NCI-H2081 (cell line): ENCODE measurements at regions not wholly inside any gene's neighbourhood (a gene's known extent, or its start where the extent isn't known, plus 50 kb on each side); places are given as distances from the start of the nearest gene placed in this dataset.
"Not testable (repeated sequence)": the region's sequence is repeated elsewhere in the genome, so short reads cannot be mapped to it uniquely, and the experiment has no call there.

Experiments used
- DNase-seq, 2 experiments: peaks; one replicate each; lab custom pipeline; 2025; lab: John Stamatoyannopoulos, UW

DNA sequence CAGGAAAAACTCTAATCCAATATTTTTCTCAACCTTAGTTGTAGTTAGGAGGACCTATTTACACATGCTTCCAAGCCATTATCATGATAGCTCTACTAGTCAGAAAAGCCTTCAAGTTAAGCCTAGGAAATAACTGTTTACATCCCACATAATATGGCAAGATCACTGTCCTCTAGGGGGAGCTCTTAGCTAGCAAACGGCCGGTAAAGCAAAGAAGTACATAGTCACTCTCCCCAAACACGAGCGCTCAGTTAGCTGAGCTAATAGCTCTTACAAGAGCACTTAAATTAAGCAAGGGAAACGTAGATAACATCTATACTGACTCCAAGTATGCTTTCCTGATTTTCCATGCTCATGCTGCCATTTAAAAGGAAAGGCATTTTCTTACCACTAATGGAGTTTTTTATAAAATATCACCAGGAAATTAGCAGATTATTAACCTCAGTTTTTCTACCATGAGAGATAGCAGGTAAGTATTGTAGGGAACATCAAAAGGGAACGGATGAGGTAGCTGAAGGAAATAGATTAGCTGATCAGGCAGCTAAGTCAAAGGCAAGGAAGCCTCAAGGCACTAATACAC is 100.6 kb upstream of the PABPC3 start:
- DNase-seq, result peak; percentile 69 to 83

DNA sequence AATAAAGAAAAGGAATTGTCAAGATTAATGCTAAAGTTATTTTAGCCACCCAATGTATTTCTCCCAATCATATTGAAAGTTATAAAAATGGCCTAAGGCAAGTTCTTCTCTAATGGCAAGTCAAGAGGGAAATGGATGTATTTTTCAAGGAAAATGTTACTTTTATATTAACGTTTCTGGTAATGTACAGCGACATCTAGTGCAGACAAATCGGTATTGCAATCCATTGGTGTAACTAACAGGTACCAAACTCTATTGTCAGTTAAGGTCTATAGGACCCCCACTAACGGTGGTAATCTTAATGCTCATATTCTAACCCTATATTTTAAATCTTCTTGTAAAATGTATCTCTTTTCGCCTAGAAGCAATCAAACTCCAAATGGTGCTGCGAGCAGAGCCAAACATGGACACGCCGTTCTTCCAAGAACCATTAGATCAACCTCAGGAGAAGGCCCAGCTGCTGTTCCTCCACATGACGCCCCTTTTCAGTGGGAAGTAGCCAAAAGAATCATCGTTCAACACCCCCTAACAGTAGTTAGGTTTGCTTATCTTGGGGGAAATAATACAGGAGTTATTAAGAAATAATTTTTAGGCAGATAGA is 98.5 kb upstream of the PABPC3 start:
- peak; percentile 25 to 45 for DNase-seq

DNA sequence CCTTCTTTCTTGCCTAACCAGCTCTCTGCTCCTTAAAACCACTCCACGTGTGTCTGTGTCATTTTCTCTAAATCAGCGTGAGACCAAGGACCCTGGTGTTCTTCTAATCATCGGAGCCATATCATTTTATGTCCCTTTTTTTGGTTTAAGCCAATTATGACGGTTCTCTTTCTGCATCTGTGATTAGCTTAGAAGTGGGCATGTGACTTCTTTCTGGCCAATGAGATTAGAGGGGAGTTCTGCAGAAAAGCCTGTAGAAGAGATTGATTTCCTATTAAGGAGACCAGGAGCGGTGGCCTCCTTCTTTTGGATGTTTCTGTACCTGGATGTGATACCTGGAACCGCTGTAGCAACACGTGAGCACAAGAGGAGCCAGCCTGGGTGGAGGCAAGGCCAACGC is 97.5 kb upstream of the PABPC3 start:
- DNase-seq, result no peak

DNA sequence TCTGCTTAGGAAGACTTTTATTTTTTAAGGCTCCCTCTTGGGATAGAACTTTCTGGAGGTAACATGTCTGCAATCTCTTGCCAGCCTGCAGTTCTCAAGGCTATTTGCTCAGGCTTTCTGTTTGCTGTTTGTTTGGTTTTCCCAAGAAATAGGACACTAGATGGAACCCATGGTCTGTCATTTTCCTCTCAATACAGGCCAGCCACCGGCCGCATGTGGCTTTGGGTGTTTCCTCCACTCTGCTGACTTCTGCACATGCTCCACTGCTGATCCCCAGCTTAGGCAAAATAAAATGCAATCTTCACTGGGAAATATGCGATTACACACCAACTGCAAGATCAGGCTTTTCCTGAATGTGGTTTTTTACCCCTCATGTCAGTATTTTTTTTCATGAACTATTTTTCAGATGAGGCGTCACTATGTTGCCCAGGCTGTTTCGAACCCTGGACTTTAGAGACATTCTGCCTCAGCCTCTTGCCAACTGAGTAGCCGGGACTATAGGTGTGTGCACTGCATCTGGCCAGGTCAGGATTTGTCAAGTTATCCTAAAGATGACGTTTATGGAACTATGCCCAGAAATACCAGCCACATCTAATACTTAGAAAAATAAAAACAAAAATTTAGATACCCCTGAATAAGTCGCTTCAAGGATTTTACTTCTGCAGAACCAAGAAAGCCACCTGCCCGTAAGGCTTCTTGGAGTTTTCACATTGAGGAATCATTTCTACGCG is 94.3 kb upstream of the PABPC3 start:
- no peak for DNase-seq

DNA sequence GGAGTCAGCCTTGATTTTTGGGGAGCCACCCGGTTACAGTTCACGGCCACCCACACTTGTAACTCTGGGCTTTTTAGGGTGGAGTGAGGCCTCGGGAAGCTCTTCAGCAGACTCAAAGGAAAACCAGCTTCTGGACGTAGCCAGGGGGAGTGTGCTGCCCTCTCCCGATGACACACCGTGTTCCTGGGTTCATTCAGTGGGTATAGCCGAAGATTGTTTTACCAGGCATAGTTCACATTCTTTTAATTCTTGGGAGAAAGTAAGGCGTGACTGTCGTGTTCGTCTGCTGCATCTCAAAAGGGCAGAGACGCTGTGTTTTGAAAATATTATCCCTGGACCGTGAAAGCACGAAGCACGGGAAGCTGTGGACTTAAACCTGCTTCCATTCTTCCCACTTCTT is 93.6 kb upstream of the PABPC3 start:
- DNase-seq, result not testable (repeated sequence)

DNA sequence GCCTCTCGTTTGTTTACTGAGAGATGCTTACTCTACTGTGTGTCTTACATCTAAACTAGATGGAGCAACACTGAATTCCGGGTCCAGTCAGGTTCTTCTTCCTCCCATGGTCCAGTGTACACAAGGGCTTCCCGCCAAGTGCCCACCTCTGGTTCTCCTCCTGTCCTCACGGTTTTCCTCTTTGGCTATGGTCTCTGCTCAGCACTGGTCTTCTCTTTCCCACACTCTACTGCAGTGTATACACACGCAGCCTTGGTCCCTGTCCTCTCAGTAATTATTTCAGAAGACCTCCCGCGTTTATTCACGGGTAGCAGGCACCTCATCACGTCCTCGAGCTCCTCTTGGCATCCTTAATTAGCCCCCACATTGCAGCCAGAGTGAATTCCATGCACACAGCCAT is 91.4 kb upstream of the PABPC3 start:
- DNase-seq, result not testable (repeated sequence)

DNA sequence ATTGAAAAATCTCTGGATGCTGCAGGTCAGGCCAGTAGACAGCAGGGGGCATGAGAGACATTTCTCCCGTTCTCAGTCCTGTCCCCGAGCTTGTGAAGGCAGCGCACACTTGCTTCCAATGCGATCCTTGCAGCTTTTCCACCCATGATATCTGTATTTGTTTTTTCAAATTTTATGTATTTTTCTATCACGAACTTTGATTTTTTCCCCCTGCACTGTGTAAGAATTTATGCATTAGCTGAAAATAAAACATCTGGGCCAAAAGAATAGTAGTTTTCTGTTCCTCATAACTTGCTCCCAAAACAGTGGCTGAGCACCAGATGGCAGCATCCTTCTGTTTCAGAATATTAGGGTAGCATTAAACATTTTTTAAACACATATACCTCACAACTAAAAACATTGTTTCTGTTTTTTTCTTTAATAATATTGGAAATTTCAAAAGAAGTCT is 90.9 kb upstream of the PABPC3 start:
- peak in 1 of 2 experiments; percentile 34 for DNase-seq

DNA sequence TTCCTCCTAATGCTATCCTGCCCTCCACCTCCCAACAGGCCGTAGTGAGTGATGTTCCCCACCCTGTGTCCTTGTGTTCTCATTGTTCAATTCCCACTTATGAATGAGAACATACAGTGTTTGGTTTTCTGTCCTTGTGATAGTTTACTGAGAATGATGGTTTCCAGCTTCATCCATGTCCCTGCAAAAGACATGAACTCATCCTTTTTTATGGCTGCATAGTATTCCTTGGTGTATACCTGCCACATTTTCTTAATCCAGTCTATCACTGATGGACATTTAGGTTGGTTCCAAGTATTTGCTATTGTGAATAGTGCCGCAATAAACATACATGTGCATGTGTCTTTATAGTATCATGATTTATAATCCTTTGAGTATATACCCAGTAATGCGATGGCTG is 88.5 kb upstream of the PABPC3 start:
- DNase-seq, result not testable (repeated sequence)

DNA sequence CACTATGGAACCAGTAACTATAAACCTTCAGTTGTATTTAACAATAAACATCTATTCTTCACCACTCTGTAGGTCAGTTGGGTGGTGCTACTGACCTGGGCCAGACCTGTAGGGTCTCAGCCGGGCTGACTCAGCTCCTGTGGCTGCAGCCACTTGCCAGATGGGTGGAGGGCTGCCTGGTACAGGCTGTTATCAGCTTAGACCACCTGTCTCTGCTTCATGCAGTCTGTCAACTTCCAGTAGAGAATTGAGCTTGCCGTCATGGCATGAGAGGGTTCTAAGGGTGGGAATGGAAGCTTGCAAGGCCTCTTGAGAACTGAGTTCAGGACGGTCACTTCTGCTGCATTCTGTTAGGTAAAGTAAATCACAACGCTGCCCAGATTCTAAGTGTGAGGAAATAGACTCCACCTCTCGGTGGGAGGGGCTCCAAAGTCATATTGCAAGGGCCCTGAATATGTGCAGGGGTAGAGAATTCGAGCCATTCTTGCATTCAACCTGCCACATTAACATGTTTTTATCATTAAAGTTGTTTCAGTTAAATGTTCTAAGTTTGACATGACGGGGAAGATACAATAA is 81.5 kb upstream of the PABPC3 start:
- DNase-seq, result not testable (repeated sequence)

DNA sequence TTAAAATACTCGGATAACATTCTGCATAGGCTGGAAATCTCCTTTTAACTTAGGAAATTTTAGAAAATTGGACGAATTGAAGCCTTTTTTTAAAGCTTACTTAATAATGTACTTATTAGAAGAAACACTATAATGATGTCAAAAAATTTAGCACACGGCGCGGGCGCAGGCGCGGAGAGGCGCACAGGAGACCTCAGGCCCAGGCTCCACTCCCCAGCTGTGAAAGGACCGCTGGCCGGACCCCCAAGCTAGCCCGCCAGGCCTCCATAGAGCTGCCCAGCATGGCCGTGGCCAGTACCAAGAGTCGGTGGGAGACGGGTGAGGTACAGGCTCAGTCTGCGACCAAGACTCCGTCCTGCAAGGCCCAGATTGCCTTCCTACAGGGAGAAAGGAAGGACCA is 78.8 kb upstream of the PABPC3 start:
- DNase-seq, result not testable (repeated sequence)

DNA sequence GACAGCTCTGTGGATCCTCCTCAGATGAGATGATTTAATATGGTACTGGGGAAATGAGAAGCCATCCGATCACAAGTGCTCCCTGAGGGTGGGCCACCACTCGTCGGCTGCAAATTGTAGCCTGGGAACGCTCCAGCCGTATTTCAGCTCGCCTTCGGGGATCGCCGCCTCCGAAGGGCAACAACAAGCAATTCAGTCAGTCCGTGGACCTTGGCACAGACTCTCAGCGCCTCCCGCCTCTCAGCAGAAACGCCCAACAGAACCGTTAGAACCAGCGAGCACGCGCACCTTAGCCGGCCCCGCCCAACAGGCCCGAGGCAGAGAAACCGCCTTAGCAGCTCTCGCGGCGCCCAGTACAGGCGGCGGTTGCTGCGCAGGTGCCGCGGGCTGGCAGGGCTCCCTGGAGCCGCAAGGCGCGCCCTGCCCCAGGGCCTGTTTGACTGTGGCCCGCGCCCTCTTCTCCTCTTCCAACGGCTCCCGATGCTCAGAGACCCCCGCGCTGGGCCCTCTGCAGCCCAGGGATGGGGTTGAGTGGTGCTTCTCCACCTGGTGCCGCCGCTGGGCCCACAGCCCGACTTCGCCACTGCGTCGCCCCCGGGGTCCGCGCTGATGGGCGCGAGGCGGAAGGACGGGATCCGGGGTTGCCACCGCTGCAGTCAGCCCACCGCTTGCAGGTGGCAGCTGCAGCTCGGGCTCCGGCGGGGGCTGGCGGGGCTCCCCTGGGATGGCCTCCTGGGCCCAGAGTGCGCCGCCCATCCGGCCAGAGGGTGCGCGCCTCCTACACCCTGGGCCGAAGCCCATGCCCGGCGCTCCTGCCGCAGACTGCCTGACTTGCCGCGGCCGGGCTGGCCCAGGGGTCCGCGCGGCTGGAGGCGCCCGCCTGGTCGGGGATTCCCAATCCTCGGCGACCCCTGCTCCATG is 77.9 kb upstream of the PABPC3 start:
- peak; percentile 66 to 79 for DNase-seq

DNA sequence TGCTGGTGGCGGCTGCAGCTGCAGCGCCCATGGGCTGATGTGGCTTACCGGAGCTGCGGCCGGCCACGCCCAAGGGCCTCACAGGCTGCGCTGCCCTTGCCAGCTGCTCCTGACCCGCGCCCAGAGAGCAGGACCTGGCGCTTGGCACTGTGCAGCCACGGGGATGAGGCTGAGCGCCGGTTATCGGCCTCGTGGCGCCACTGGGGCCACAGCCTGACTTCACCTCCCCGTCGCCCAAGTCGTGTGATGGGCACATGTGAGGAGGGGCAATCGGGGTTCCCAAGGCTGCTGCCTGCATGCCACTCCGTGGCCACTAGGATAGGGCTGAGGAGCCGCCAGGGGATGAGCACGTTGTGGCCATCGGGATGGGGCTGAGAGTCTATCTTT is 77.2 kb upstream of the PABPC3 start:
- DNase-seq, result peak in 1 of 2 experiments; percentile 17

DNA sequence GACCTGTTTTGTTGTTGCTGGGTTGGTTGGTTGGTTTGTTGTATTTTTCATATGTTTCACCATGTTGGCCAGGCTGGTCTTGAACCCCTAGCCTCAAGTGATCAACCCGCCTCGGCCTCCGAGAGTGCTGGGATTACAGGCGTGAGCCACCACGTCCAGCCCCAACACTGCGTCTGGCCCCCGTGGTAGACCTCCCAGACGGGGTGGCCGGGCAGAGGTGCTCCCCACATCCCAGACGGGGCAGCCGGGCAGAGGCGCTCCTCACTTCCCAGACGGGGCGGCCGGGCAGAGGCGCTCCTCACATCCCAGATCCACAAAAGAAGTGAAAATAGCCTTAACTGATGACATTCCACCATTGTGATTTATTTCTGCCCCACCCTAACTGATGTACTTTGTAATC is 76.2 kb upstream of the PABPC3 start:
- DNase-seq, result not testable (repeated sequence)

DNA sequence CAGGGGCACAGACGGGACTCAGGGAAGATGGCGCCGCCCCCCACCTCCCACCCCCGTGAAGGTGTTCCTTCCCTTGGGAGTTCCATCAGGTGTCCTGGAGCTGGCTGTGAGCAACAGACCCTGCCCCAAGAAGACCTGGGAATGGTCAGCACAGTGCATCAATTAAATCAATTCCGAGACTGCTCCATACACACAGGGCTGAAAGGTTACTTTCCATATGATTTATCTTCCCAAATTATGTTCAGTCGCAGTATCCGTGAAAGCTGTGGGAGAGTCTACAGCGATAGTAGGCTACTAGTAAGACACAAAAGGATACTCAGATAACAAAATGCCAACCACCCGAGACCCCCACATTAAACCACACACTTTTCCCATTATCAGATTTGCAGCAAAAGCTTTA is 71.8 kb upstream of the PABPC3 start:
- DNase-seq, result no peak

DNA sequence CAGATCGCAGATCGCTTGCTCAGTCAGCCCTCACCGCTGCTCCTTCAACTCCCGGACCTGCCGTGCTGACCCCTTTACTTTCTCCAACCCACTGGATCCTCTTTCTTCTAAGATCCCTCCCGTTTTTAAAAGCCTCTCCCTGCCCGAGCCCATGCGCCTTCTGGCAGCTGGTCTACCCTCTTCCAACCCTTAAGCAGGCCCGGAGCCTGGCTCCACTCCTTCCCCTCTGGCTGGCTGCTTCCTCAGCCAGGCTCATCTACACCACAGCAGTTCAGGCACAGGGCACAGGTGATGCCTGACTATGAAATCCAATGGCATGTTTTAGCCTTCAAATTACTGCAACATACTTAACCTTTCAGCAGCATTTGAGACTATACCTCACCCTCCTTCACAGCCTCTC is 63.8 kb upstream of the PABPC3 start:
- DNase-seq, result no peak

DNA sequence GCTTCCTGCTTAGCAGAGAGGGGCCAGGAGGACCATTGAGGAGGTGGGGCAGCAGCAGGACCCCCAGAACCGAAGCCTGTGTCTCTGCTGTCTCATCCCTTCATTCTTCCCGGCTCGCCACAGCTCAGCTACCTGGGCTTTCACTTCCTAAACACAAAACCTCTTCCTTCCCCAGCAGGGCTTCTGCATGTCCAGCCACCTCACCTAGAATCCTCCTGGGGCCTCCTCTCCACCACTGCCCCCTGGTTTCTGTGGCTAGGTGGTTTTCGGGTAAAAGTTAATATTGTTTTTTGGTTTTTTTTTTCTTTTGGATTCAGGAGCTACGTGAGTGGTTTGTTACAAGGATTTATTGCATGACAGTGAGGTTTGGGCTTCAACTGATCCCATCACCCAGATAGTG is 61.8 kb upstream of the PABPC3 start:
- no peak for DNase-seq

DNA sequence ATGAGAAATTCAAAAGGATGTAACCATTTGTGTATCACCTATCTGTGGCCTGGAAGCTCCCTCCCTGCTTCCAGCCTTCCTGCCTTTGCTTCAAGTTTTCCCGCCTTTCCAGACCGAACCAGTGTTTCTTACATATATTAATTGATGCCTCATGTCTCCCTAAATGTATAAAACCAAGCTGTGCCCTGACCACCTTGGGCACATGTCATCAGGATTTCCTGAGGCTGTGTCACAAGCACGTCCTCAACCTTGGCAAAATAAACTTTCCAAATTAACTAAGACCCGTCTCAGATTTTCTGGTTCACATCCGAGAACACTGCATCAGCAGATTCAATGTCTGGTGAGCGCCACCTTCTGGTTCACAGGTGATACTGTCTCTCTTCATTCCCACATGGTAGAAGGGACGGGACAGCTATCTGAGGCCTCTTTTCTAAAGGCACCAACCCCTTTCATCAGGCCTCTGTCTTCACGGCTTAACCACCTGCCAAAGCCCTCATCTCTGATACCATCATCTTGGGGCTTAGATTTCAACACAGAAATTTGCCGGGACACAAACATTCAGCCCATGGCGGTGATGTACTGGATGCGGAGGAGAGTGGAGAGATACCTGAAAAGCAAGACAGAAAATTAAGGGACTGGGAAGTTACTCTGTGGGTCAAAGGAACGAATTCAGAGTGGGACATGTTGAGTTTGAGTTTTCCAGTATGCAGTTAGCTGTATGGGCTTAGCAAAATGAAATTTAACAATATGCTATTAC is 58.7 kb upstream of the PABPC3 start:
- peak; percentile 41 to 54 for DNase-seq

DNA sequence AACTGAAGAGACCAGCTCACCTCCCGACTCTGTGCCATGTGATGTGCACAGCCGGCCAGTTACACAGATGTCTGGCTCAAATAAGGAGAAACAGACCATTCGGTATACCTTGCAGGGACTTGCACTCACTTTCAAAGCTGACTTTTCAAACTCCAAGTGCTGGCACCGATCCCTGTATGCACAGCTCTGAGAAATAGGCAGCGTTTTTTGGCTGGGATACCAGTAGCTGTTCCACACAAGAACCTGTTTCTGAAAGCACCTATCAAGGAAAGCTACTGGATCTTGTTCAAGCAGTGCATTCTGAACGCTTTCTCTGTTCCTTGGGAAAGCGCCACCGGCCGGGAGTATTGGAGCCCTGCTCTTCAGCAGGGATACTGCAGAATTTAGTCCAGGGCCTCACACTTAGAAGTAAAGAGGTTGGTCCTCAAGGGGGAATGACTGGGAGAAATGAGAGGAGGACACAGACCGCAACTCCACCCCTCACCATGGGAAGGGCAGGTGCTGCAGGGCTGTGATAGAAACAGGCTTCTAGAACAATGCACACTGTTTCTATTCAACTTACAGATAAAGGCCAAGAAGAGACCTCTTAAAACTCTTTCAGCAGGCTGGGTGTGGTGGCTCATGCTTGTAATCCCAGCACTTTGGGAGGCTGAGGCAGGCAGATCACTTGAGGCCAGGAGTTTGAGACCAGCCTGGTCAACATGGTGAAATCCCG is 53.6 kb upstream of the PABPC3 start:
- no peak for DNase-seq

DNA sequence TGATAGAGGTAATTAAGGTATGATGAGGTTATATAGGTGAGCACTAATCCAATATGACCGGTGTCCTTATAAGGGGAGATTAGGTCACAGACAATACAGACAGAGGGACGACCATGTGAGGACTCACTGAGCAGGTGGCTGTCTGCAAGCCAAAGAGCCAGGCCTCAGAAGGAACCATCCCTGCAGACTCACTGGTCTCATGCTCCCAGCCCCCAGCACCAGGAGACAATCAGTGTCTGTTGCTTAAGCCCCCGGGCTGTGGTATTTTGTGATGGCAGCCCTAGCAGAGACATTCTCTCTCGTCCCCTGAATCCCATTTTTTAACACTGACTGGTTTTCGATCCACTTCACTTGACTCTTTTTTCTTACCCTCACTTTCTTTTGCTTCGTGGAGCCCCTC is 51.9 kb upstream of the PABPC3 start:
- no peak for DNase-seq
